ENCODE measurements at regions not wholly inside any gene's neighbourhood (a gene's known extent, or its start where the extent isn't known, plus 50 kb on each side); places are given as distances from the start of the nearest gene placed in this dataset.

- TF ChIP-seq EZH2 (IDR thresholded peaks at IDR 0.05; ENCODE audit: low read depth) (no peak), CTCF (conservative IDR thresholded peaks at IDR 0.05) (no peak)
Measured at GRCh38 chr9:11323457-11323856, 710.7 kb upstream of the PTPRD start.

All from PC-9 (cell line).